ENCODE measurements at regions not wholly inside any gene's neighbourhood (a gene's known extent, or its start where the extent isn't known, plus 50 kb on each side); places are given as distances from the start of the nearest gene placed in this dataset.
"Not testable (repeated sequence)": the region's sequence is repeated elsewhere in the genome, so short reads cannot be mapped to it uniquely, and the experiment has no call there.

DNA sequence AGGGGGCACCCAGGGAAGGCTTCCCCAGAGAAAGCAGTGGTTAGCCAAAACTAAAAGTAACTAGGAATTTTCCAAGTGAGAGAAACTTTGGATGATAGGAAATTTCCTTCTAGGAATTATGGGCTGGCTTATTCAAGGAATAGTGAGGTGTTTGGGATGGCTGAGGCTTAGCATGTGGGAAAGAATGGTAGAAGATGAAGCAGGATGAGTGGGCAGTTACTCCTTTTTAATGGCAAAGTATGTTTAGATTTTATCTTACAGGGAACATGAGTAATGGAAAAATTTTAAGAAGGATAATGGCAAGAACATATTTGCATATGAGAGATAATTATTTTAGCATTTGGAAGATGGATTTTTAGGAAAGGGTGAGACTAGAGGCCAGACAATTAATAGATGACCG, 197.6 kb downstream of the SLC38A4 start:
- Mint-ChIP-seq H3K4me1 (no peaks in the 10 kb centered on the region), H3K9me3 (peaks cover 3% of the 10 kb centered on the region), H3K36me3 (ENCODE audit: low read depth) (no peaks in the 10 kb centered on the region), H3K27me3 (ENCODE audit: low read depth, poor library complexity) (no peaks in the 10 kb centered on the region), H3K27ac (no peak overlapping the region), H3K4me3 (no peak overlapping the region)
- DNase-seq, result no peak
- no peak for TF ChIP-seq CTCF (IDR thresholded peaks at IDR 0.05)

DNA sequence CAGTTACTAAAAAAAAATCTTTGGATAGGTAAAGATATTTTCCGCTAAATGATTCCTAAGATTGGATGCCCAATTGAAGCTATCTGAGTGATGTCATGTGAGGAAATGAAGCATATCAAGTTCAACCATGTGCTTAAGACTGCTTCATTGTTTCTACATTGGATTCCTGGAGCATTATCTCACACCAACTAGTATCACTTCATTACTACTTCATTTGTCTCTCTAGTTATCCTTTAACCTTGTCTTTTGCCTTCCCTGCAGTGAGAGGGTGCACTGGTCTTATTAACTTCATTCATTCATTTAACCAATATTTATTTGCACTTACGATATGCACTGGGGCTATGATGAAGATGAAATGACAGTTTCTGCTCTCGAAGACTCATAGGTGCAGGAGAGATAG, 198.1 kb downstream of the SLC38A4 start:
- H3K36me3 Mint-ChIP-seq (ENCODE audit: low read depth), result no peaks in the 10 kb centered on the region

DNA sequence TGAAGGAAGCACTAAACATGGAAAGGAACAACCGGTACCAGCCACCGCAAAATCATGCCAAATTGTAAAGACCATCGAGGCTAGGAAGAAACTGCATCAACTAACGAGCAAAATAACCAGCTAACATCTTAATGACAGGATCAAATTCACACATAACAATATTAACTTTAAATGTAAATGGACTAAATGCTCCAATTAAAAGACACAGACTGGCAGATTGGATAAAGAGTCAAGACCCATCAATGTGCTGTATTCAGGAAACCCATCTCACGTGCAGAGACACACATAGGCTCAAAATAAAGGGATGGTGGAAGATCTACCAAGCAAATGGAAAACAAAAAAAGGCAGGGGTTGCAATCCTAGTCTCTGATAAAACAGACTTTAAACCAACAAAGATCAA, 206.3 kb downstream of the SLC38A4 start:
- not testable (repeated sequence) for DNase-seq; H3K4me1 Mint-ChIP-seq; H3K27ac Mint-ChIP-seq; H3K4me3 Mint-ChIP-seq; H3K27me3 Mint-ChIP-seq (ENCODE audit: low read depth, poor library complexity)
- H3K9me3 Mint-ChIP-seq, result peaks cover 59% of the 10 kb centered on the region
- peaks cover 22% of the 10 kb centered on the region for H3K36me3 Mint-ChIP-seq (ENCODE audit: low read depth)

More for the DNA sequence above, 198.1 kb downstream of the SLC38A4 start:
- no peak for DNase-seq
- no peaks in the 10 kb centered on the region for H3K4me1 Mint-ChIP-seq
- no peak overlapping the region for H3K4me3 Mint-ChIP-seq
- no peaks in the 10 kb centered on the region for H3K9me3 Mint-ChIP-seq
- no peak overlapping the region for H3K27ac Mint-ChIP-seq
- TF ChIP-seq CTCF (IDR thresholded peaks at IDR 0.05), result no peak
- H3K27me3 Mint-ChIP-seq (ENCODE audit: low read depth, poor library complexity), result no peaks in the 10 kb centered on the region

DNA sequence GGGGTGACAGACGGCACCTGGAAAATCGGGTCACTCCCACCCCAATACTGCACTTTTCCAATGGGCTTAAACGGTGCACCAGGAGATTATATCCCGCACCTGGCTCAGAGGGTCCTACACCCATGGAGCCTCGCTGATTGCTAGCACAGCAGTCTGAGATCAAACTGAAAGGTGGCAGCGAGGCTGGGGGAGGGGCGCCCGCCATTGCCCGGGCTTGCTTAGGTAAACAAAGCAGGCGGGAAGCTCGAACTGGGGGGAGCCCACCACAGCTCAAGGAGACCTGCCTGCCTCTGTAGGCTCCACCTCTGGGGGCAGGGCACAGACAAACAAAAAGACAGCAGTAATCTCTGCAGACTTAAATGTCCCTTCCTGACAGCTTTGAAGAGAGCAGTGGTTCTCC, 208.1 kb downstream of the SLC38A4 start:
- H3K4me1 Mint-ChIP-seq; DNase-seq; H3K27ac Mint-ChIP-seq; H3K27me3 Mint-ChIP-seq (ENCODE audit: low read depth, poor library complexity); H3K4me3 Mint-ChIP-seq: not testable (repeated sequence)
- peaks cover 25% of the 10 kb centered on the region for H3K36me3 Mint-ChIP-seq (ENCODE audit: low read depth)
- peaks cover 61% of the 10 kb centered on the region for H3K9me3 Mint-ChIP-seq

- H3K27me3 Mint-ChIP-seq (ENCODE audit: low read depth, poor library complexity), result no peaks in the 10 kb centered on the region
- H3K27ac Mint-ChIP-seq, result no peak overlapping the region
- no peak for TF ChIP-seq CTCF (IDR thresholded peaks at IDR 0.05)
- H3K4me1 Mint-ChIP-seq, result no peaks in the 10 kb centered on the region
- no peak for DNase-seq
- peaks cover 25% of the 10 kb centered on the region for H3K36me3 Mint-ChIP-seq (ENCODE audit: low read depth)
- H3K4me3 Mint-ChIP-seq, result no peak overlapping the region
- H3K9me3 Mint-ChIP-seq, result peaks cover 58% of the 10 kb centered on the region
Observed at GRCh38 chr12:46617167-46617566, 208.6 kb downstream of the SLC38A4 start.

GRCh38 chr12:46610754-46611153, 215.0 kb downstream of the SLC38A4 start:
- Mint-ChIP-seq H3K27me3 (ENCODE audit: low read depth, poor library complexity) (peaks cover 4% of the 10 kb centered on the region), H3K4me3 (no peak overlapping the region), H3K9me3 (peaks cover 11% of the 10 kb centered on the region), H3K36me3 (ENCODE audit: low read depth) (peaks cover 7% of the 10 kb centered on the region), H3K27ac (no peak overlapping the region), H3K4me1 (peaks cover 4% of the 10 kb centered on the region)
- DNase-seq, result no peak
- no peak for TF ChIP-seq CTCF (IDR thresholded peaks at IDR 0.05)

GRCh38 chr12:46609674-46610073, 216.1 kb downstream of the SLC38A4 start:
- H3K4me3 Mint-ChIP-seq, result no peak overlapping the region
- H3K4me1 Mint-ChIP-seq, result peaks cover 4% of the 10 kb centered on the region
- H3K36me3 Mint-ChIP-seq (ENCODE audit: low read depth), result peaks cover 5% of the 10 kb centered on the region
- no peak overlapping the region for H3K27ac Mint-ChIP-seq
- no peak for DNase-seq
- TF ChIP-seq CTCF (IDR thresholded peaks at IDR 0.05), result no peak
- H3K9me3 Mint-ChIP-seq, result peaks cover 5% of the 10 kb centered on the region
- H3K27me3 Mint-ChIP-seq (ENCODE audit: low read depth, poor library complexity), result peaks cover 4% of the 10 kb centered on the region

Data from nephron progenitor cell (in vitro differentiated cells).